IPS DF 6.9 (cell line): ENCODE measurements at regions not wholly inside any gene's neighbourhood (a gene's known extent, or its start where the extent isn't known, plus 50 kb on each side); places are given as distances from the start of the nearest gene placed in this dataset.

Experiments
- DNase-seq: peaks from one replicate; pipeline ENCODE4 v3.0.0-alpha.2; 2013; ENCODE audit warnings: low read depth, low spot score
- H3K27ac ChIP-seq: one replicate; pipeline ENCODE4 v1.5.1; 2013; ENCODE audit warnings: low read length, control low read depth
- H3K27me3 ChIP-seq: 2 replicates; pipeline ENCODE4 v1.6.1; 2013; ENCODE audit warnings: mild to moderate bottlenecking, low read length; ENCODE audit not compliant: control insufficient read depth, insufficient read depth
- H3K36me3 ChIP-seq: 2 replicates; pipeline ENCODE4 v1.6.1; 2013; ENCODE audit warnings: low read length; ENCODE audit not compliant: control insufficient read depth, insufficient read depth
- H3K4me1 ChIP-seq: 2 replicates; pipeline ENCODE4 v1.6.1; 2013; ENCODE audit warnings: low read length; ENCODE audit not compliant: control insufficient read depth, insufficient read depth
- H3K4me3 ChIP-seq: 2 replicates; pipeline ENCODE4 v1.5.1; 2013; ENCODE audit warnings: mild to moderate bottlenecking, low read length
- H3K9me3 ChIP-seq: 2 replicates; pipeline ENCODE4 v1.6.1; 2013; ENCODE audit warnings: low read length, inconsistent platforms; ENCODE audit not compliant: control insufficient read depth, insufficient read depth
- WGBS: extraction: QIAGEN DNeasy Blood & Tissue Kit; methylation state at CpG from one replicate; pipeline ENCODE4 v1.1.7; 2013; ENCODE audit warnings: mixed read lengths, missing lambda C conversion rate; ENCODE audit not compliant: insufficient read length, insufficient coverage; 5-methylcytosine and 5-hydroxymethylcytosine counted together

DNA sequence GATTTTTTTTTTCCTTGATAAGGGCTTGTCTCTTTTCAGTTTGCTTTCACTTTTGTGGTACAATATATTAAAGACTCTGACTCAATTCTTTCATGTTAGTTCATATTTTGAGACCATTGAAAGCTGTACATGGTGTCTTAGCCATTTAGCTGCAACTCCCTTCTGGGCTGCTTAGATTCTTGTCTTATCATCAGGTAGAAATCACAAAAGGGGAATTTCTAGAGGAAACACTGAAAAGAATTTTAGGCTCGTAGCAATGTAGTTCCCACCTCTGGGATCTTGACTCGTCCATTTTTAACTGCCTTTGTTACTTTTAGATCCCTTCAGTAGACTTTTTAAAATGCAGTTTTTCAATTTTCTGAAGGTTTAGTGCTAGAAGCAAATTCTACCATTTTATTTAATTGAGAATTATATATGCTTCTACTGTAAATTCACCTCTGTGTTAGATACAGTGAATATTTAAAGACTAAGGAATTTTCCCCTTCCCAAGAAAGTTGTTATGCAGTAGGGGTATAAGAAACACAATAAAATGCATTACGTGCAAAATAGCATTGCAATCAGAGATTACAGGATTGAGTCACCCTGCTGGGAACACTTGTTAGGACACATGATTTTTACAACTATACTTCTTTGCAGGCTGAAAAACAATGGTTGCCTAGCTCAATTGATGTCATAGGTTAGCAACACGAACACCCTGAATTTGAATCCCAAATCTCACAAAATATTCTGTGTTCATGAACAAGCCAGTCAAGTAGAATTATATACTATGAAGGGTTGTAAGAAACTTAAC, 772.7 kb downstream of the PDCD6IP start:
- Histone ChIP-seq H3K27me3 (no peaks in the 10 kb centered on the region), H3K27ac (no peak overlapping the region), H3K4me3 (no peak overlapping the region), H3K4me1 (no peaks in the 10 kb centered on the region; the same call in 1 of the 2 replicates), H3K9me3 (no peaks in the 10 kb centered on the region), H3K36me3 (no peaks in the 10 kb centered on the region)
- no peak for DNase-seq
- WGBS: no CpG with 5 or more reads among the region's 4 CpGs

DNA sequence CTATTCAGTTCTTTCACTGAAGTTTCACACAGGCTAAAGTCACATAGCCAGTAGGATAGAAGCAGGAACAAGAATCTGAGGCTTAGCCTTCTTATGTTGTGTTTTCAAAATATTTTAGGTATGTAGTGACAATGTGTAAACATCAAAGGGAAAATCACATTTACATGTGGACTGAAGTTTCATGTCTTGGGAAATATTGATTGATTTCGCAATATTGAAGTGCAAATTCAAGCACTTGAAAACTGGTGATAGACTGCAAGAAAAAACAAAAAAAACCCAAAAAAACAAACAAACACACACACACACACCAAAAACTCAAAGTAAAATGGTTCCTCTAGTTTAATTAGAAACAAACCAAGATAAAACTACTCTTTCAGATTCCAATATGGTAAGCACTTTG, 773.3 kb downstream of the PDCD6IP start:
- Histone ChIP-seq H3K27me3 (no peaks in the 10 kb centered on the region), H3K9me3 (no peaks in the 10 kb centered on the region), H3K36me3 (no peaks in the 10 kb centered on the region), H3K4me3 (no peak overlapping the region), H3K4me1 (no peaks in the 10 kb centered on the region; the same call in 1 of the 2 replicates), H3K27ac (no peak overlapping the region)
- no CpG with 5 or more reads among the region's 1 CpG for WGBS
- no peak for DNase-seq

- WGBS: no CpG with 5 or more reads among the region's 3 CpGs
- Histone ChIP-seq H3K4me1 (no peaks in the 10 kb centered on the region; the same call in 1 of the 2 replicates), H3K9me3 (no peaks in the 10 kb centered on the region), H3K36me3 (no peaks in the 10 kb centered on the region), H3K4me3 (no peak overlapping the region), H3K27ac (no peak overlapping the region), H3K27me3 (no peaks in the 10 kb centered on the region)
- no peak for DNase-seq
Measured at GRCh38 chr3:34575776-34576175, 777.3 kb downstream of the PDCD6IP start.

DNA sequence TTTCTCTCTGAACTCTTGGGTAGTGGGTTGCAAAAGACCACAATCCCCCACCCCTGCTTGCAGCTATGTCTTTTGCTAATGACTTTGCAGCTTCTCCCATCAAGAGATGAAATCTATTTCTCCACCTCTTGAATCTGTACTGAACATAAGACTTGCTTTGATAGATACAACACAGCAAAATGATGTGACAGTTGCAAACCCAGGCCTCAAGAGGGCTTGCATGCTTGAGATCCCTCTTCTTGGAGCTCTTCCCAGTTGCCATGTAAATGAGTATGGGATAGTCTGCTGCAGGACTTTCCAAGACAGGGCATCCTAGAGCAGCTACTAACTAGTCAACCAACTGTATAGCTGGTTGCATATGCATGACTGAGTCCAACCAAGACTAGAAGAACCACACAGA, 783.6 kb downstream of the PDCD6IP start:
- Histone ChIP-seq H3K4me3 (no peak overlapping the region), H3K4me1 (no peaks in the 10 kb centered on the region), H3K27me3 (no peaks in the 10 kb centered on the region), H3K36me3 (no peaks in the 10 kb centered on the region), H3K9me3 (no peaks in the 10 kb centered on the region), H3K27ac (no peak overlapping the region)
- DNase-seq: no peak

- no CpG with 5 or more reads among the region's 2 CpGs for WGBS
- H3K4me3 ChIP-seq: no peak overlapping the region
- DNase-seq: no peak
- H3K4me1 ChIP-seq: no peaks in the 10 kb centered on the region
- H3K36me3 ChIP-seq: no peaks in the 10 kb centered on the region
- H3K9me3 ChIP-seq: no peaks in the 10 kb centered on the region
- H3K27ac ChIP-seq: no peak overlapping the region
- H3K27me3 ChIP-seq: no peaks in the 10 kb centered on the region
Measured at GRCh38 chr3:34583451-34583850, 785.0 kb downstream of the PDCD6IP start.

DNA sequence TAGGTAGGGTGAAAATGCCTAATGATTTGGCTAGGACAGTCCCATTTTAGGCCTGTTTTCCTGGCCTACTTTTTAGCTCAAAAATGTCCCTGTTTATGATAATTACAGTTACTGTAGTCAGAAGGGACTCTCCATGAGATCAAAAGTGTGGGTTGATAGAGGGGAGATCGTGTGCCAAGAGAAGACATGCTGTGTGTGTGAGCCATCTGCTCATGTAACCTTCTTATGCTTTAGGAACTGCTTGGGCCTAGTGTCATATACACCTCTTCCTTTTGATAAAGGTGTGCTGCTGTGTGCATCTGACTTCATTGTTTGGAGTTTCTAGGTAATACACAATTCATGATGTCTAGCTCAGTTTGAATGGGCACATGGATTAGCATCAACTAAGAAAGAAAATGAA, 786.5 kb downstream of the PDCD6IP start:
- no peaks in the 10 kb centered on the region for H3K36me3 ChIP-seq
- no peaks in the 10 kb centered on the region for H3K9me3 ChIP-seq
- no peaks in the 10 kb centered on the region for H3K4me1 ChIP-seq
- no peak for DNase-seq
- no peaks in the 10 kb centered on the region for H3K27me3 ChIP-seq
- H3K4me3 ChIP-seq: no peak overlapping the region
- no peak overlapping the region for H3K27ac ChIP-seq
- no CpG with 5 or more reads among the region's 1 CpG for WGBS

DNA sequence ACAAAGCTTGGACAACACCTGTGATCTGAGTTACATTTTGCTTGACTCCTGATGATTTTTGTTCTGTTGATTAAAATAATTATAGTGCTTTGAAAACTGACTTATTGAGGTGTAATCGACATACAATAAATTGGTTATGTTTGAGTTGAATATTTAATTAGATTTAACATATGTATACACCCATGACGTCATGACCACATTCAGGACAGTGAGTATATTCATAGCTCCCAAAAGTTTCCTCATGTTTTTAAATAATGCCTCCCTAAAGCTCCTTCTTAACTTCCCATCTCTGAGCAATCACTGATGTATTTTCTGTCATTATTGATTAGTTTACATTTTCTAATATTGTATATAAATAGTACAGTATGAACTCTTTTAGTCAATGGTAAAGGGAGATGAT, 801.2 kb downstream of the PDCD6IP start:
- no peak for DNase-seq
- Histone ChIP-seq H3K4me1 (no peaks in the 10 kb centered on the region), H3K27ac (no peak overlapping the region), H3K36me3 (no peaks in the 10 kb centered on the region), H3K9me3 (no peaks in the 10 kb centered on the region), H3K4me3 (no peak overlapping the region), H3K27me3 (no peaks in the 10 kb centered on the region)
- no CpG with 5 or more reads among the region's 2 CpGs for WGBS

GRCh38 chr3:34619990-34620389, 821.6 kb downstream of the PDCD6IP start:
- H3K4me3 ChIP-seq: no peak overlapping the region
- H3K36me3 ChIP-seq: no peaks in the 10 kb centered on the region
- no peaks in the 10 kb centered on the region for H3K9me3 ChIP-seq
- H3K4me1 ChIP-seq: no peaks in the 10 kb centered on the region
- no peaks in the 10 kb centered on the region for H3K27me3 ChIP-seq
- no peak for DNase-seq
- no peak overlapping the region for H3K27ac ChIP-seq
- no CpG with 5 or more reads among the region's 2 CpGs for WGBS

DNA sequence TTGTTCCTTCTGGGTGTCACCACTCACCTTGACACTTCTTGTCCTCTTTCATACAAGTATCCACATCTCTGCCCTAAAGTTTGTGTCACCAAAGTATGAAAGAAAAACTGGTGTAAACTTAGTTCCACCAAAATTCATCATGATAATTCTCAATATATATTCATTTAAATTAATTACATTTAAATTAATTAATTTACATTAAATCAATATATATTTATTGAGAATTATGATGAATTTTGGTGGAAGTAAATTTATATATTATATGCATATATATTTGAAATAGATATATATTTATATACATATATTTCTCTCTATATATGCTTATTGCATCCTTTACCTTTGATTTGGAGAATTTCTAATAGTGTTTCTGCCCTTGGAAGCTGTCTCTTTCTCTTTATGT, 828.3 kb downstream of the PDCD6IP start:
- no peak overlapping the region for H3K27ac ChIP-seq
- DNase-seq: no peak
- no peaks in the 10 kb centered on the region for H3K4me1 ChIP-seq
- H3K36me3 ChIP-seq: no peaks in the 10 kb centered on the region
- H3K9me3 ChIP-seq: no peaks in the 10 kb centered on the region
- no peaks in the 10 kb centered on the region for H3K27me3 ChIP-seq
- no peak overlapping the region for H3K4me3 ChIP-seq

- H3K36me3 ChIP-seq: no peaks in the 10 kb centered on the region
- no peak overlapping the region for H3K4me3 ChIP-seq
- WGBS: no CpG with 5 or more reads among the region's 6 CpGs
- no peak overlapping the region for H3K27ac ChIP-seq
- no peaks in the 10 kb centered on the region for H3K27me3 ChIP-seq
- no peaks in the 10 kb centered on the region for H3K9me3 ChIP-seq
- DNase-seq: no peak
- H3K4me1 ChIP-seq: no peaks in the 10 kb centered on the region
Measured at GRCh38 chr3:34634939-34635338, 836.5 kb downstream of the PDCD6IP start.

GRCh38 chr3:34635352-34635850, 837.0 kb downstream of the PDCD6IP start:
- Histone ChIP-seq H3K27me3 (no peaks in the 10 kb centered on the region), H3K27ac (no peak overlapping the region), H3K4me1 (no peaks in the 10 kb centered on the region), H3K4me3 (no peak overlapping the region), H3K36me3 (no peaks in the 10 kb centered on the region), H3K9me3 (no peaks in the 10 kb centered on the region)
- no peak for DNase-seq
- WGBS: no CpG with 5 or more reads among the region's 11 CpGs
